NCI-H748 (cell line): ENCODE measurements at regions not wholly inside any gene's neighbourhood (a gene's known extent, or its start where the extent isn't known, plus 50 kb on each side); places are given as distances from the start of the nearest gene placed in this dataset.
A peak's percentile ranks its signal among the peaks of the same experiment; 100 is the strongest.

ENCODE experiments used
- DNase-seq: peaks from one replicate; lab custom pipeline; 2025; ENCODE audit not compliant: unreplicated experiment; lab: John Stamatoyannopoulos, UW

DNA sequence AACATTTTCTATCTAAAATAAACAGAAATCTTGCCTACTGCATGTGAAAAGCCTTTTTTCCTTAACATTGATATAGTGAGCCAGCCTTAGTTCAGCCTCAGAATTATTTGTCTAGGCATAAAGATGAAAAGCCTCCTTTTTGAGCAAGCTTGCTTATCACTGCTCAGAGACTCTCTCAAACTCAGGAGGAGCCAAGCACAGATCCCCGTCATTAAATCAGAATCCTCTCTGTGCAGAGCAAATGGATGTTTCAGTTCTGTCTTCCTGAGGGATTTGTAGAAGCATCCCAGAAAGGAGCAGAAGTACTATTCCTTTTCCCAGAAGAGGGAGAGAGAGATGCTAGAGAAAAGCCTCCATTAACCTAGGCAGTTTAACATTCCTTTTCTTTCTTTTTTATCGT, 186.9 kb upstream of the LNX1 start:
- no peak for DNase-seq

DNA sequence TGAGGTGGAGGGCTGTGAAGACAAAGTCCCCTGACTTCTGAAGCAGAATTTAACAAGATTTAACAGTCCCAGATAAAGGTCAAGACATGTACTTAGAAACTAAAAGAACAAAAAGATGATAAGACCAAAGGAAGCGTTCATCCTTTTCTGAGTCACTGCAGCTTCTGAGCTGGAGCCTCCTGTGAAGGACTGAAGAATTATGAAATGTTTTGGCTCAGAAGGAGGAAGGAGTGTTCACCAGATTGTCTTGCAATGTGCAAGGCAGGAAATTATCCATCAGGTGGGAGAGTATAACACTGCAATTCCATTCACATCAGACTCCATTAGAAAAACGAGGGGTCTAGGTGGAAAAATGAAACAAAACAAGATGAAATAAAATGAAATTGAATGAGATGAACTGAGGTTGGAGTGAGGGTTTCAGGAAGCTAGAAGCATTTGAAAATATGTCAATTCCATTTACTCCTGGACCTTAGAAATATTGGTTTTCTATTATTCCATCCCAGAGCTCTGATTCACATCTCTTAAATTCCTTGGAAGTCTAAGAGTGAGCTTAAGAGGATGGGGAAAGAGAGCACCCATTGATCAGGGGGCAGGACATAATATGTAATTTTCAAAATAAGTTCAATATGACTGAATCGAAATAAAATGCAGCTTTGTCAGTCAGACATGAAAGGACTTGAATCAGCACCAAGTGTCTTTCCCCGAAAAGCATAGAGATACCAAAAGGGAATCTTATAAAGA, 186.1 kb upstream of the LNX1 start:
- DNase-seq: no peak

DNA sequence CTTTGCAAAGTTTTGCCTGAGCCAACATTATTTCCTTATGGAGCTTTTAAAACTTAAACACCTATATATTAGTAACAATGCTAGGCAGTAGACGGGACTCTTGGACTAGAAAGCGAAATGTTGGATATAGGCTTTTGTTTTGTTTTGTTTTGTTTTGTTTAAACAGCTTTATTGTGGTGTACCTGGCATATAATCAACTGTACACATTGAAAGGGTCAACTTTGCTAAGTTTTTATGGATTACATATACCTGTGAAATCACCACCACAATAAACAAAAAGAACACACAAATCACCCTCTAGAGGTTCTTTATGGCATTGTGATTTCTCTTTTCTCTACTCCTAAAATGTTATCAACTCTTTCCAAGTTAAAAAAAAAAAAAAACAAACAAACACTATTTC, 184.9 kb upstream of the LNX1 start:
- DNase-seq: no peak

DNA sequence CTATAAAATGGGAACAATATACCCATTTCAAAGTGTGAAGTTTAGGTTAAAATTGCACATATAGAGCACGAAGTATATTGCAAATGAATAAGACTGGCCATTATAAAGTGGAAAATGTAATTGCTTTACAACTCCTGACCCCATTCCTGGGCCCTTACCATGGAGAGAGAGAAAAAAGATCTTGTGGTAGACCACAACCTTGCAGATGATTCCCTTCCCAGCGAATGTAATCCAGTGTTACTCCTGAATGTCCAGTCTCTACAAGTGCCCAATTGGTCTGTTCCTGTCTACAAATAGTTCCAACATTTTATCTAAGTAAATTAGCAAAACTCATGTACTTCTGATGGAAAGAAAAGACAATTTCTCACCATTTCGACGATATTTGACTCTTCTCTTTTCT, 184.1 kb upstream of the LNX1 start:
- no peak for DNase-seq

DNA sequence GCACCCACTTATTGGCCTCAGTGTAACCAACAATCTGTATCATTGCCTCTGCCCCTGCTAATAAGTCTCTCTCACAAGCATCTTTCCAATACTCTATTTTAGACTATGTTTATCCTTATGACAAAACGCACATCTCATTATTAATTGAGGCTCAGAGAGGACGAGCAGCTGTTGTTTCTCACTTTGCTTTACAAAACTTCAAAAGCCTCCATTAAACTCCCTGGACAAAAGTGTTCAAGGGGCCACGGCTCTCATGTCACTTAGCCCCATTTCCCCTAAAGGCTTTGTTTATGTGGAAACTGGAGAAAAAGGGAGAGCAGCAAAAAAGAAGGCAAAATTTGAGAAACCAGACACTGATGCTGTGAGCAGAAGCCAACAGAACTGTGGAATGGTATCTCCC, 180.0 kb upstream of the LNX1 start:
- DNase-seq: no peak

DNA sequence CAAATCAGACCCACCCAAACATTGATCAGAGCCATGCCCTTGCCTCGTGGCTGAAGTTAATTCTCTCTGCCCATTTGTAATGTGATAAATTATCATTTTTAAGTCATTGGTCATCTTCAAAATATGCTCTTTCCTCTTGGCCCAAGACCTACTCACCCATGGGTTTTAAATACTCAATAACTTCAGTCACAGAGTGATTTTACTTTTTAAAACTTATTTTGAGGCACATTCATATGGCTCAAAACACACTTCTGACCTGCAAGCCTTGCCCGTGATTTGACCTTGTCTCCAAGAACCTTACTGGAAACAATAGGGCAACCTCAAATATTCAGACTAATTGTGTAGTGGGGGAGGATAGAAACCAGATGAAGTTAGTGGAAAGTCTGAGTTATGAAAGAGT, 176.2 kb upstream of the LNX1 start:
- DNase-seq: no peak

DNA sequence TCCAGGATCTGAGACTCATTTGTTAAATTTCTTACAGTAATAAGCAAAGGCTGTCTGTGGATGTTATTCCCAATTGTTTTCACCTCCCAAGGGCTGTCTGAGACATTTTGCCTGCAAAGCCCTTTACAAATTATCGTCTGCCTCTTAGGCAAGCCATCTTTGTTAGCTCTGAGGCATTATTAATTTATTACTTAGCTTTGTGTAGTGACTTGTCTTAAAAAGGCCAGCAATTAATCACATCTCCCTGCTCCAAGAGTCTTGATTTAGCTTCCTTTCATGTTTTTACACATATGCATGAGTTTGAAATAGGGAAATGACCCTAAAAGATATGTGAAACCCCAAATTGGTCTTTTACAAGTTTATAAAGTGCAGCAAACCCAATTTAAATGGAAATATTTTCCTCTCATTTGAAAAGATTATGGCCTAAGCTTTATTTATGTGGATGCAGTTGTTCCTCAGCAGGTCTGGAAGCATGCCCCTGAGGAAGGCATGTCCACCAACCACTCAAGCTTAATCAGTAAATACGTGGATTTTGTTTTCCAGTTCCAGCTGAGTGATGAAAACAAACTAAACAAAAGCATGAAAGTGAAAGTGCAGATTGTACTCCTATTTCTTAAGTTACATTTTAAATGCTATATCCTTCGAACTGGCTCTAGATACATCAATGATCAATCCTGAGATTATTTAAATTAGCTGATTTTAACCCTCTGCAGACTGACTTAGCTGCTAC, 173.6 kb upstream of the LNX1 start:
- DNase-seq: no peak

DNA sequence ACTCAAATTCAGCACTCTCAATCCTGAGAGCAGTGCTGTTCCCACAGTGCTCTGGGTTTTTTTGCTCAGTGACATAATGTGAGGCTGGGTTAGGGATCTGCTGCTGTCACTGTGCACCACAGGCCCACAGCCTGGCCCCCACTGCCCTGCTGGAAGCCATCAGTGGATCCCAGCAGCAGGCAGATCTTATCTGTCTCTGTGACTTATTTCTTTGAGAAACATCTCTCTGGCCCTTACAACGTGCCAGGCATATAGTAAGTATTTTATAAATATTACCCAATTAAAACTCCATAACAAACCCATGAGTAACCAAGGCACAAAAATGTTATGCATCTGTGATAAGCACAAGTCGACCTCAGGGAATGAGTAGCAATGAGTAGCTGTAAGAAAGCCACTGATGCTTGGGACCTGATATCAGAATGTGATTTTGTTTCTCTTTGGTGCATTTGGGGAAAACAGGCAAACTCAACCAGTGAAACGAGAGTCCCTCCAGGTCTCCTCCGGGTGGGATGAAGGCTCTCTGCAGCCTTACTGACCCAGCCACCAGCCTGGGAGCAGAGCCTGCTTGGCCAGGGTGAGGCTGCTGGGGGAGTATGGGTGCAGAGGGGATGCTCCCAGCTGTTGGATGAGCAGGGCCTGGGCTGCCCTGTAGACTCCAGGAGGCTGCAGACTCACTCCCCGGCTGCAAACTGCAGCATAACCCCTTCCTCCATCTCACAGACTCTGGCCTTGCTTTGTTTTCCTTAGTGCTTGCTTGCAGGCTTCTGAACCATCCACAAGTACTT, 172.7 kb upstream of the LNX1 start:
- DNase-seq: no peak

DNA sequence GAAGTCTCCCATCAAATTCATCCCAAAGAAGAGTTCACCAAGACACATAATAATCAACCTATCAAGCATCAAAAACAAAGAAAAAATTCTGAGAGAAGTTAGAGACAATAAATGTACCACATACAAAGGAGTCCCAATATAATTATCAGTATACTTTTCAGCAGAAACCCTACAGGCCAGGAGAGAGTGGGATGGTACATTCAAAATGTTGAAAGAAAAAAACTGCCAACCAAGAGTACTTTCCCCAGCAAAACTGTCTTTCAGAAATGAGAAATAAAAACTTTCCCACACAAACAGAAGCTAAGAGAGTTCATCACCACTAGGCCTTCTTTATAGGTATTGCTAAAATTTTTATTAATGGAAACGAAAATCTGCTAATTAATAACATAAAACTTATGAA, 164.4 kb upstream of the LNX1 start:
- no peak for DNase-seq

DNA sequence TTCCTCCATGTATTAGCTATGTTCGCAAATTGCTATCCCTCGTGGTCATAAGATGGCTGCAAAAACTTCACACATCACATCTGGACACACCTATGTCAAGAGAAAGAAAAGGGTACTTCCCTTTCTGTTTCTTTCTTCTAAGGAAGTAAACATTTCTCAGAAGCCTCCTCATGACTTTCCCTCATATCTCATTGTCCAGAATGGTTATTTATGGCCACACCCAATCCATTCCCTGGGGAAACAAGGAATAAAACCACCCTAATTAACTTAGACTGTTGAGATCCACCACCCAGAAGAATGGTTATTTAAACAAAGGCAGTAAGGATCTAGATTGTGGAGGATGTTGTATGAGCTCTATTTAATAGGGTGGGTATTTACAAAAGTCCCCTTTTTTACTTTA, 160.8 kb upstream of the LNX1 start:
- DNase-seq: peak; percentile 15

DNA sequence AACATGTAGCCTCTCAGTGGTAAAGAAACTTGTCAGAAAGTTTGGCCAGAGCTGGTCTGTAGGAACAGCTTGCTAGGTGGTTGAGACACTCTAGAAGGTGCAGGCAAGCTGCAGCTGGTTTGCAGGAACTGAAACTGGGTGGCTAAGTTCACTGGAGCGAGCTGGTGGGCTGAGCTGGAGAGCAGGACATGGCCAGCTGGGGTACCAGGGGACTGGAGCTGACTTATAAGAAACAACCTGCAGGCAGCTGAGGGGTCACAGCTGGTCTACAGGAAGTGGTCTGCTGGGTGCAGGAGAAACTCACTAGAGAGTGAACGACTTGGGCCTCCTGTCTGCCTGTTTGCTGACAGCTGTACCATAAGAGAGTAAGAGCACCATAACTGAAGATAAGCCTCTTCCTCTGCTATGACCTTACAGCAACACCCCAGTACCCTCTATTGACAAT, 157.1 kb upstream of the LNX1 start:
- DNase-seq: no peak

DNA sequence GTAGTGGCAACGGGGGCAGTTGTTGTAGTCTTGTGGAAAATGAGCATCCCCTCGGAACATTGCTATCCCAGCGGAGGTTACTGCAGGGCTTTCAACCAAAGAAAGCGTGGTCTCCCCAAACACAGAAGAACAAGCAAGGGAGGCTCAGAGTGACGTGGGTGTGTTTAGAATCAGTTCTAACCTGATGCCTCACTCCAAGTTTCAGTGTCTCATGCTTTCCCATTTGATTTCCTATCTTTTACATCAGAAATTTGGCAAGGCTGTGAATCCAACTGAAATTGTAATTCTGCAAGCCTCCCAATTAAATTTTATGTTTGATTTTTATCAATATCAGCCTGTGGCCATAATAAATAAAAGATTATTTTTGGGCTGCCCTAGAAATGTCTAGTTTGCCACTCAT, 156.1 kb upstream of the LNX1 start:
- DNase-seq: no peak

DNA sequence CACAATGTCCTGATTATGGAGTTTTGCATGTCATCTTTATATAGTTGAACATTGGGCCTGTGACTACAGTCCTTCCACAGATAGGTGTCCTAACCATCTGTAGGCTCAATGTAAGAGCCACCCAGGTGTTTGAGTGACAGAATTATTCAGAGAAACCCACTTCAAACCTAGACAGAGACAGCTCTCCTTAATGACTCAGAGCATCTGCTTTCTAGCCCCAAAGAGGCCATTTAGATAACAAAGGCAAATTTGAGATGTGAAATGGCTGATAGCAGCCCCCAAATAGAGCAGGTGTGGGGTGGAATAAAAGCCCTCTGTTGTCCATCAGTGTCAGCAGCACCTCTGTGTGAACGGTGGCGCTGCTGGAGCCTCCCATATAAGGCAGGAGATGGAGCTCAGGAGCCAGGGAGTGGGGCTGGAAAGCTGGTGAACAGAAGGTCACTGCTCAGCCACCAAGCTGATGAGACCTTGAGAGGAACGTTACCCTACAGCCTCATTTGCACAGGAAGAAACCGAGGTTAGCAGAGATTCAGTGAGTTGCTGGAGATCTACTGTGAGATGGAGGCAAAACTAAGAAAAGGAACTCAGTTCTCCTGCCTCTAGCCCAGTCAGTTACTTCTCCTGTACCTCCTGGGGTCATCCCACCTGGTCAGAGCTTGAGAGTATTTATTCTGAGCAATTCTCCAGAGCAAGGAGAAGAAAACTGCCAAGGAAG, 153.3 kb upstream of the LNX1 start:
- peak; percentile 87 for DNase-seq

DNA sequence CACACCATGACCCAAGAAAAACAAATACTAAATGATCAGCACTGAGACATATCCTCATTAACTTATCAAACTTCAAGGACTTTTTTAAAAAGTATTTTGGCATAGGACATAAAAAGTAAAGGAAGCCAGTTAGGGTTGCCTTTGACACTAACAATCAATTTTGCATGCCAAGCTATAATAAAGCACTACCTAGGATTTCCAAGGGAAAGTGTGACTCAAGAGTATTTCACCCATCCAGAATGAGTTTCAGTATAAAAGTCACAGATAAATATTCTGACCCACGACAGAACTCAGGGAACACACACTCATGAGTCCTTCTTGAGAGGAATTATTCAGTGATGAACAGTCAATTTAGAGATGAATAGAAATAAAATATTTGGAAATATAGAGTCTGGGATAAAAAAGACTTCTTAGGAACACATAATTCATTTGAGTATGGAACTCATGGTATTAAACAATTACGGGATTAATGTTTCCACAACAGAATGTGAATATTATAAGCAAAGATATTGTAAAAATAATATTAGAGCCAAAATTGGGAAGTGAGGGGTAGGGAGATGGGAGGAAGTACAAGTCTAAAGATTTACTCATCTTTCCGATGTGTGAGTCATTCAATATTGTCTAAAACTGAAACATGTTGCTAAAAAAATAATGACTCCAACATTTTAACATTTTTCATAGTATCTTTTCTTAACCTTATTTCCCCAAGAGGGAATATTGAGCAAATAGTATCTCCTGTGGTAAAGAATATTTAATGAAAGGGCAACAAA, 143.5 kb upstream of the LNX1 start:
- no peak for DNase-seq

DNA sequence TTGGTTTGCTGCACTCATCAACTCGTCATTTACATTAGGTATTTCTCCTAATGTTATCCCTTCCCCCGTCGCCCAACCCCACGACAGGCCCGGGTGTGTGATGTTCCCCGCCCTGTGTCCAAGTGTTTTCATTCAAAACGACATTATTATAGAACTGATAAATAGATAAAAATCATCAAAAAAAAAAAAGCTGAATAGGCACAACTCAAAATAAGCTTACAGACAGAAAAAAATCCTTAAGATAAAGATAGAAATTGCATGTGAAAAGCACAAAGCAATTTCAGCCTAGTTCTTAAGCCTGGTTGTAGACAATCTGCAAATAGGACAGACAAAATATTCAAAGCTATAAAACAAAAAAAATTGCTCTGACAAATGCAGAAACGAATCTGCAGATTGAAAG, 142.9 kb upstream of the LNX1 start:
- DNase-seq: no peak

DNA sequence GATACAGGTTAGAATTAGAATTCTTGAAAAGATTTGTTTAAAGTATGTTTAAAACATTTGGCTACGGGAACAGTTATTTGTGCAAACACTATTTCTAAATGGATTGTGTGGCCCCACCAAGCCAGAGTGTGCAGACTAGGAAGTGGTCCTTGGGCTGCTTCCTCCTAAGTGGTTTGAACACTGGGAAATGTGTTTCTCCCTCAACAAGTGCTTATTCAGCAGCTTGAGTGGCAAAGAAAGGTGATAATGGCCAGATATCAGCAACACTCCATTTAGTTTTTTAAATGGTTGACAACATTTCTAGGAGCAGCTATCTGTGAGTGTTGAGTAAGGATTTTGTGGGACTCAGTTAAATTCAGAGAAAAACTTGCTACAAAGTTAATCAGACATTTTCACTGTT, 141.4 kb upstream of the LNX1 start:
- no peak for DNase-seq

DNA sequence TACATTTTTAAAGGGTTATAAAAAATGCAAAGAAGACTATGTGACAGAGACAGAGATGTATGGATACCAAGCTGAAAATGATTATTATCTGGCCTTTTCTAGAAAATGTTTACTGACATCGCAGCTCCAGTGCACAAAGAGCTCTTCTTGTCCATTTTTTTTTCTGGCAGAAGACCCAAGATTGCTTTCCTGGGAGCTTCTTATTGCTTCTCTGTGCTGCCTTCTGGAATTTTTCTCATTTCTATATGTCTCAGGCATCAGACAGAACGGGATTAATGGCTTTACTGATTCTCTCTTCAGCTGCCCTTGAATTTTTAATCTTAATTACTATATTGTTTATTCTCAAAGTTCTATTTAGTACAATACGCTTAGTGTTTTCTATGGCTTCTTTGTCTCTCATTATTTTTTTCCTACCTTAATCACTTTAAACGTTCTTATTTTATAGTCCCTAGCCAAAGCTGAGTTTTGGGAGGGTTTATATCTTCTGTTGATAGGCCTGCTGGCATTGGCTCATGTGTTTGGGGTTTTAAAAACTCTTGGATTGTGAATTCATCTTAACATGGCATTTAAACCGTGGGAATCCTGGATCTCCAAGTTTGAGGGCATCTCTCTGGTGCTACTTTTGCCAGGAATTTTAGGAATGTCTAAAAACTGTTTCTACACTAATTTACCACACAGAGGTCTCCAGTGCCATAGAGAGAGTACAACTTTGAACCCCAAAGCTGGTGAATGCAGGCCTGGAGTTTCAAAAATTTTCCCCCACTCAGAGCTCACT, 138.9 kb upstream of the LNX1 start:
- no peak for DNase-seq

DNA sequence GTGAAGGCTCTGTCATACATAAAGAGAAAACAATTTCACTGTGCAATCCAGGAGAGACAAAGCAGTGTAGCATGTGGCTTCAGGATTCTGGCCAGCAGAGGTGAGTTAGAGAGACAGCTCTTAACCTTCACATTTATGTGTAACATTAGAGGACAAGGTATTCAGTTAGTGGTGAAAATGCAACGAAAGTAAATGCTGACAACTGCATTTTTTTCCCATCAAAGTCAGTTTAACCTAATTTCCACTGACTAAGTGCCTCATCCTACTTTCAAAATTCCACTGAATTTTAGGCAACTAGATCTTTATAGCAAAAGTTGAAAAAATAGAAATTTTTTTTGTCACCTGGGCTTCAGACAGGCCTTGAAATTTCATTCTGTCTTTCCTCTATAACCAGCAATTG, 130.8 kb upstream of the LNX1 start:
- no peak for DNase-seq

DNA sequence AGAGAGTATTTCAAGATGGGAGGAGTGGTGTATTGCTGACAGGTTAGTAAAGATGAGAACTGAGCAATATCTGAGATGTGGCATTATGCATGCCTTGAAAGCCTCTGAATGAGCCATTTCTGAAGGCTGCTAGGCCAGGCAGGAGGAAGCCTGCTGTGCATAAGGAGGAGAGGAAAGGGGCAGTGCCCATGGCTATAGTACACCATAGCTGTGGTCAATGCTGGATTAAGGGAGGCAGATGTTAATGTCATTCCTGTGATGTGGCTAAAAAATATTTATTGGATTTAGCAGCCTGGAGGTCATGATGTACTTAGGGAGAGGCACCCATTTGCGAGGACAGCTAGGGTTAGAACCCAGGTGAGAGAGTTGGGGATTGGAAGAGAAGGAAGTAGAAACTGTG, 130.0 kb upstream of the LNX1 start:
- DNase-seq: no peak

DNA sequence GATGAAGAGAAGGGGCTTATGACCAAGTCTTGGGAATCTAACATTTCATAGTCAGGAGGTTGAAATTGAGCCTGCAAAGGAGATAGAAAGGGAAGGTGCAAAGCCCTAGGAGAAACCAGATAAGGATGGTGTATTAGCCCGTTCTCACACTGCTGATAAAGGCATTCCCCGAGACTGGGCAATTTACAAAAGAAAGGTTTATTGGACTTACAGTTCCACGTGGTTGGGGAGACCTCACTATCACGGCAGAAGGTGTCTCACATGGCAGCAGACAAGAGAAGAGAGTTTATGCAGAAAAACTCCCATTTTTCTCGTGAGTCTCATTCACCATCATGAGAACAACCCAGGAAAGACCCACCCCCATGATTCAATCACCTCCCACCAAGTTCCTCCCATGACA, 129.5 kb upstream of the LNX1 start:
- DNase-seq: no peak
